UCSD-AML1 (cell line): ENCODE measurements at regions not wholly inside any gene's neighbourhood (a gene's known extent, or its start where the extent isn't known, plus 50 kb on each side); places are given as distances from the start of the nearest gene placed in this dataset.
"Not testable (repeated sequence)": the region's sequence is repeated elsewhere in the genome, so short reads cannot be mapped to it uniquely, and the experiment has no call there.

Experiments
- DNase-seq: peaks from one replicate; lab custom pipeline; 2025; ENCODE audit not compliant: unreplicated experiment; lab: John Stamatoyannopoulos, UW

GRCh38 chr1:219322766-219323165, 149.1 kb downstream of the LYPLAL1 start:
- no peak for DNase-seq

GRCh38 chr1:219320563-219320962, 146.9 kb downstream of the LYPLAL1 start:
- DNase-seq, result not testable (repeated sequence)

- no peak for DNase-seq
Observed at GRCh38 chr1:219318826-219319225, 145.1 kb downstream of the LYPLAL1 start.

DNA sequence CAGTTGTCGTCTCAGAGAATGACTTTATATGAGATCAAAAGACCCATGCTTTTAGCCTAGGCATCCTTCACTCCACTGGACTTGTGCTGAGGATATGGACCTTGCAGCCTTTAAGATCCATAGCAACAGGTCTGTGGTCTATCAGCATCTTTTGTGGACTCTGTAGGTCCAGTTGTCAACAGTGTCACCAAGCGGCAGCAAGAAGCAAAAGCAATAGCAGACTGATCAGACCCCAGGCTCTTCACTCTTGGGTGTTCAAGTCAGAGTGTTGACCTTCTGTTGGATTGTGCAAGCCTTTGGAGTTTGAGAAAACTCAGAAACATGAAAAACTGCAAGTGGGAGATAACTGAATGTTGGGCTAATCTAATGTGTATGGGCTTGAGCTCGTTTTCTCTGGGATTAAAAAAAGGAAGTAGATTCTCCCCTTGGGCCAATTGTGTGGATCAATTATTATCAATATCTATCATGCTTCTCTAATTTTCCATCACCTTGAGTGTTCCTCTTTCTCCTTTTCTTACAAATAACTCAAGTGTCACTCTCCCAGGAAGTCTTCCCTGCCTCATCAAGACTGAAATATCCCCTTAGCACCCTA, 144.2 kb downstream of the LYPLAL1 start:
- no peak for DNase-seq

DNA sequence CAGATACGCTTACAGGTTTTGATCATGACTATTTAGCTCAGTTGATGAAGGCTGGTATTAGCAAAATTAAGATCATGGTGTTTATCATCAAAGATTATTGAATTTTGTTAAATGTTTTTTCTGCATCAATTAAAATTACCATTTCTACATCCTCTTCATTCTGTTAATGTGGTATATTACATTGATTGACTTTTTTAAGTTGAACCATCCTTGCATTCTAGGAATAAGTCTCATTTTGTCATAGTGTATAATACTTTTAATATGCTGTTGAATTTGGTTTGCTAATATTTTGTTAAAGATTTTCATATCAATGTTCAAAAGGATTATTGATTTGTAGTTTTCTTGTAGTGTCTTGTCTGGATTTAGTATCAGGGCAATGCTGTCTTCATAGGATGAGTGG, 142.4 kb downstream of the LYPLAL1 start:
- no peak for DNase-seq

DNA sequence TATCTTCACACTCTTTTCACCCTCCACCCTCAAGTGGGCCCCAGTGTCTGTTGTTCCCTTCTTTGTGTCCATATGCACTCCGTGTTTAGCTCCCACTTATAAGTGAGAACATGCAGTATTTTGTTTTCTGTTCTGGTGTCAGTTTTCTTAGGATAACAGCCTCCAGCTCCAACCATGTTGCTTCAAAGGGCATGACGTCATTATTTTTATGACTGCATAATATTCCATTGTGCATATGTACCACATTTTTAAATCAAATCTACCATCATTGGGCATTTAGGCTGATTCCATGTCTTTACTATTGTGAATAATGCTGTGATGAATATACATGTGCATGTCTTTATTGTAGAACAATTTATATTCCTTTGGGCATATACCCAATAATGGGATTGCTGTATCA, 140.3 kb downstream of the LYPLAL1 start:
- DNase-seq, result no peak

GRCh38 chr1:219312967-219313366, 139.3 kb downstream of the LYPLAL1 start:
- DNase-seq, result no peak

DNA sequence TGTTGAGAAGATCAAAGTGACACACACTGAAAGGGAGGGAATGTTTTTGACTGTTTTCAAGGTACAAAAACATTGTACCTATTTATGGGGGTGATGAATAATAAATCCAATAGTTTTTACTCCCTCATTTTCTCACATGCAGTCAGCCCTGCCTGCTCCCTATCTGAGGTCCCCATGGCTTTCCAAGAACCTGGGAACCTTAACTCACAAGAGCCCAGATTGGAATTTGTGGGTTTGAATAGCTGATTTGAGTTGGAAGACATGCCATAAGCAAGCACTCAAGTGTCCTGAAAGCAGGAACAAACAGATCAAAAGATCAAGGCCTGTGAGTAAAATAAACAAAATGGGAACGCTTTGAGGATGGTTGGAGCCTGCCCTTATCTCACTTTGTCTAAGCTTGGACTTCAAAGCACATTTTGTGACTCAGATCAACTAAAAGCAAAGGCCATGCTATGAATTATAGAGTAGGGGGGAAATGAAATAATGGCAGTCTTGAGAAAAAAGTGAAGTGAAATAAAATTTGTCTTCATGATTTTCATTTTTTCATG, 136.6 kb downstream of the LYPLAL1 start:
- no peak for DNase-seq

DNA sequence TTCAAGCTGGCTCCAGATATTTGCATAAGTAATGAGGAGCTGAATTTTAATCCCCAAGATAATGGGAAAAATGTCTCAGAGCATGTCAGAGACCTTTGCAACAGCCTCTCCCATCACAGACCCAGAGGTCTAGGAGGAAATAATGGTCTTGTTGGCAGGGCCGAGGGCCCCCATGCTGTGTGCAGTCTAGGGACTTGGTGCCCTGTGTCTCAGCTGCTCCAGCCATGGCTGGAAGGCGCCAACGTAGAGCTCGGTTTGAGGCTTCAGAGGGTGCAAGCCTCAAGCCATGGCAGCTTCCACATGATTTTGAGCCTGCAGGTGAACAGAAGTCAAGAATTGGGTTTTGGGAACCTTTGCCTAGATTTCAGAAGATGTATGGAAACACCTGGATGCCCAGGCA, 134.7 kb downstream of the LYPLAL1 start:
- no peak for DNase-seq

GRCh38 chr1:219304227-219305226, 130.8 kb downstream of the LYPLAL1 start:
- no peak for DNase-seq

DNA sequence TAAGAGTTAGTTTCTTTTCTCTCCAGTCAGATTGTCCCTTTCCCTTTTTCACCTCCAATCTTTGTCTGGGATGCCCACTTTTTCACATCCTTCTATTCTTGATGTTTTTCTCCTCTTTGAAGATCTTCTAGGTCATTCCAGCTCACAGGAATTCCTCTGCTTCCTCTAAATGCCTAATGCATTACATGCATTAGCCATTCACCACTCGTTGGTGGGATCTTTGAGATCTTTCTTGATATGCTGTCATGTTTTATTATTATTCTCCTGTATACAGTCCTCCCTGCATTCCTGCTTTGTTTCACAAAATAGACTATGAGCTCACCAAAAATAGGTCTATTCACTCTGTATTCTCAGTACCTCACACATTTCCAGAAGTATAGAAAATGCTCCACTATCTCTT, 129.0 kb downstream of the LYPLAL1 start:
- no peak for DNase-seq

DNA sequence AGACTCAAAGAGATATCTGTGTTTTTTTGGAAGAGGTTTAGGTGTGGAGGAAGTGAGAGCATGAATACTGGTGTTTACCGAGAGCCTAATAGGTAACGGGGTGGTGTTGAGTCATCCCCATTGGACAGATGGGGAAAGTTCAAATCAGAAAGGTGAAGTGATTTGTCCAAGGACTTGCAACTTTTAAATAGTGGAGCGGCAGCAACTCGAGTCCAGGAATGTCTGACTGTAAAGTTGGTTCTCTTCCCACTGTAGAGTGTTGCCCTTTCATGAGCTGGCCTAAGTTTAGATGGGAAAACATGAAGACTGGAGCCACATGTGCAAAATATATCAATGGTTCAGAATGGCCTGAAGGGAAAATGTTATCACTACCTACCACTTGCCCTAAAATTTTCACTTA, 125.7 kb downstream of the LYPLAL1 start:
- DNase-seq, result no peak

DNA sequence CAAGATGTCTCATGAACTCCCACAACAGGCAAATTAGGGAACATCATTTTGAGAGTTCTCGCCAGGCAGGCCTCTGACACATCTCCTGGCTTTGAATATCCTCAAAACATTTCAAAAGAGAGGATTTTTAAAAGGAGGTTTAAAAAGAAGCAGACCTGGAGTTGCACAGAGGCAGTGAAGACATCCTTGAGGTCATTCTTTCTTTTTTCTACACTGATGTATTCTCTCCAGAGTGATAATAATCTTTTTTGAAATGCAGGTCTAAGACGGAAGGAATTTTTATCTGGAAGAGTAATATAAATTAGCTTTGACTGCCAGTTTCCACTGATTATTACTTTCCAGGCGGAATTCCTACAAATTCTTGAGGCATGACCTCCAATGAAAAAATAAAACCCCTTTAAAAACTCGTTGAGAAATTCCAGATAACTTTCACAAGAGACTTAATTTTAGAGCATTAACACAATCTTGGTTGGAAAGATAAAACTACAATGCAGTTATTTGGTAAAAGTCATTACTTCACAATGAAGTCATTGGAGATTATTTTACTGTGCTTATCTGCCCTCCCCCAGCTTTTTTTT, 125.0 kb downstream of the LYPLAL1 start:
- DNase-seq, result no peak

DNA sequence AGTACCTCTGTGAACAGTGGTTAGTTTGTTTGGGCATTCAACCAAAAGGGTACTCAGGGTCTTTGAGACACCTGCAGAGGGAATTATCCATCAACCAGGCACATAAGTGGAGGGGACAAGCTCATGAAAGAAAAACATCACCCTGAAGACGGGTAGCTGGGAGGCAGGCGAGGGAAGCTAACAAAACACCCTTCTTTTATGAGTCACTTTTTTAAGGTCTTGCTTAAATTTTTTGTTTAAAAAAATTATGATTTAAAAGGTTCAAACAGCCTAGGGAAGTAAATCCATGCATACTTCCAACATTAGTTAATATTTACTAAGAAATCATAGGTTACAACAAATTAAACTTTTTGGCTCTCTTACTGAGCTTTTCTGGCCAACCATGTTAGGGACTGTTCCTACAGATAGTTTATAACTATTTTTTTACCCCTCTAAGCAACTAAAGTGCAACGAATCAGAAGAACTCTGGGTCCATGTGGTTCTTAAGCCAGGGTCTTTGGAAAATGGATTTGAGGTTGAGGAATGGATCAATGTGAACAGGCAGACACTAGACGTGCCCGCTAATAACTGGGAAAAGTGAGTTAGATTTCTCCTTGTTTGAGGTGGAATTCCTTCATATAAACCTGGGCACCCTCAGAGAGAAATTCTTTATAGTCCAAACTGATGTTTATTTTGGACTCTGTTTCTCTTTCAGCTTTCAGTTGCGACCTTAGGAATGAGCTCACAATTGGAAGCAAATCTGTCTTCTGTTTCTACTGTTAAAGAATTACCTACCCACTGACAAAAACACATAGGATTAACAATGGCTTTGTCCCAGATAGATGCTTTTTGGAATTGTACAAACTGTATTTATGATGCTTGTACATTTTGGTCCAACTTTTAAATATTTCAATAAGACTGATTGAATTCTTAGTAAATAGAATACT, 123.0 kb downstream of the LYPLAL1 start:
- DNase-seq, result no peak

DNA sequence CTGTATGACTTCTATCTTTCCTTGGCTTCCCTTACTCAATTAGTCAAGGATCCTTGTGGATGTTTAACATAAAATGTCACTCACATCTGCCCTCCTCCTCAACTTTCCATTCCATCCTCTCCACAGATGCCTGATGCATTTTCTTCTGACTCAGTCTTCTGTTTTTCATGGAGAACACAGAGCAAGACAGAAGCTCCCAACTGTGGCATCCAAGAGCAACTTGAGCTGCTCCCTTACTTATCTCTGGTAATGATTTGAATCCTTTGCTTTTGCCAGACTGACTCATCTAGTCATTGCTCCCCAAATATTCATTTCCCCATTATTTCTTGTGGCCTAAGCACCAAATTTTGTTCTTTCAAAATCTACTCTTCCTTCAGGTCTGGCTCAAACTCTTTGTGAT, 120.6 kb downstream of the LYPLAL1 start:
- no peak for DNase-seq

- DNase-seq, result no peak
Observed at GRCh38 chr1:219293410-219293809, 119.7 kb downstream of the LYPLAL1 start.

DNA sequence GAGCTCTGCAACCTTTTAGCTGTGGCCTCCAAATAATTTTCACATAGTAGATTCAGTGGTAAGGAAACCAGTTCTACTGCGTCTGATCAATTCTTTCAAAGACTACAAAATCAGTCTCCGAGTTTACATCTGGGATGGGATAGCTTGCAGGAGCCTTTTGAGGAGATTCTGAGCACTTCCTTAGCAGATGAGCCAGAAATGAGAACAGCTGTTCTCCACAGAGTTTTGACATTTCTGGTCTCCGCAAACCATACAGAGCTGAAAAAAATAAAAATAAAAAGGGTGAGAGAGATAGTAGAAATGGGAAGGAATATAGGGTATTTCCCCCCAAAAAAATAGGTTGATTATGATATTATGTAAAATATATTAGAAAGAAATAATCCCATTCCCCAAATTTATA, 119.3 kb downstream of the LYPLAL1 start:
- no peak for DNase-seq

- no peak for DNase-seq
Observed at GRCh38 chr1:219292341-219292740, 118.7 kb downstream of the LYPLAL1 start.

GRCh38 chr1:219289171-219289570, 115.5 kb downstream of the LYPLAL1 start:
- no peak for DNase-seq

GRCh38 chr1:219283541-219283940, 109.9 kb downstream of the LYPLAL1 start:
- DNase-seq, result no peak

- no peak for DNase-seq
Observed at GRCh38 chr1:219281831-219282230, 108.2 kb downstream of the LYPLAL1 start.
